ENCODE measurements at regions not wholly inside any gene's neighbourhood (a gene's known extent, or its start where the extent isn't known, plus 50 kb on each side); places are given as distances from the start of the nearest gene placed in this dataset.
"Not testable (repeated sequence)": the region's sequence is repeated elsewhere in the genome, so short reads cannot be mapped to it uniquely, and the experiment has no call there.

DNA sequence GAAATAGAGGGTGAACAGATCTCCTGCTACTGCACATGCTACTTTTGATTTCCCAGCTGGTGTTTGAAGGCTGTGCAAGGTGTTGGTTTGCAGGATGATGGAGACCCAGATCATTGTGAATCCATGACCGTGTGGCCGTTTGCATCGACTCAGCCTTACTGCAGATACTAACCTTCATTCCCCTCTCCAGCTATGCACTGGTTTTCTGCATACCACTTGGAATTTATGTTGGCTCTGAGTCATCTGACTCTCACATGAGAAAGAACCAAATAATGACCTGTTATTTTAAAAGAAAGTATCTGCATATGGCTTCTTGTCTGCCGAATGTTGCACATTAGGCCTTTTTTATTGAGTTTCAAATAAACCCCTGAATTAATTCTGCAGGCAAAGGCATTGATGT is 183.3 kb upstream of the PRKX start:
- not testable (repeated sequence) for TF ChIP-seq CTCF (IDR thresholded peaks at IDR 0.05; ENCODE audit: insufficient read depth, low read depth, low read length); EZH2 (IDR thresholded peaks at IDR 0.05; ENCODE audit: insufficient read depth, low read length)

All from astrocyte (in vitro differentiated cells and primary cell).